Neural progenitor cell (in vitro differentiated cells): ENCODE measurements at regions not wholly inside any gene's neighbourhood (a gene's known extent, or its start where the extent isn't known, plus 50 kb on each side); places are given as distances from the start of the nearest gene placed in this dataset.

Source experiments
- DNase-seq: peaks from one replicate; pipeline ENCODE4 v3.0.0-alpha.2; 2016; ENCODE audit warnings: low spot score
- H2AFZ ChIP-seq: fragments of 200-600 bp; sonication (generic); replicated peaks from 2 replicates; pipeline ENCODE4 v1.6.1; 2016; ENCODE audit warnings: antibody characterized with exemption
- H3F3A ChIP-seq: fragments of 200-600 bp; sonication (generic); 2 replicates; pipeline ENCODE4 v1.6.1; 2016; ENCODE audit warnings: antibody characterized with exemption, low read depth
- H3K27ac ChIP-seq: fragments of 200-600 bp; sonication (generic); 2 replicates; pipeline ENCODE4 v1.5.1; 2016; ENCODE audit warnings: mild to moderate bottlenecking
- H3K27me3 ChIP-seq: fragments of 200-600 bp; sonication (generic); 2 replicates; pipeline ENCODE4 v1.6.1; 2016; ENCODE audit warnings: mild to moderate bottlenecking, moderate library complexity
- H3K36me3 ChIP-seq: fragments of 200-600 bp; sonication (generic); 2 replicates; pipeline ENCODE4 v1.5.1; 2016
- H3K4me1 ChIP-seq: fragments of 200-600 bp; sonication (generic); 2 replicates; pipeline ENCODE4 v1.6.1; 2016; ENCODE audit warnings: mixed run types
- H3K4me2 ChIP-seq: fragments of 200-600 bp; sonication (generic); 2 replicates; pipeline ENCODE4 v1.6.1; 2016
- H3K4me3 ChIP-seq: fragments of 200-600 bp; sonication (generic); 2 replicates; pipeline ENCODE4 v1.5.1; 2016
- H3K79me2 ChIP-seq: fragments of 200-600 bp; sonication (generic); 2 replicates; pipeline ENCODE4 v1.6.1; 2016; ENCODE audit warnings: low read depth
- H3K9ac ChIP-seq: fragments of 200-600 bp; sonication (generic); 2 replicates; pipeline ENCODE4 v1.6.1; 2016
- H3K9me3 ChIP-seq: fragments of 200-600 bp; sonication (generic); 2 replicates; pipeline ENCODE4 v1.5.1; 2016; ENCODE audit warnings: low read depth
- H4K20me1 ChIP-seq: fragments of 200-600 bp; sonication (generic); 2 replicates; pipeline ENCODE4 v1.6.1; 2016; ENCODE audit warnings: low read depth
- H3K27ac Mint-ChIP-seq: 3 replicates; pipeline ENCODE4 v1.8.0; 2021; ENCODE audit warnings: mixed read lengths
- H3K27me3 Mint-ChIP-seq: 2 replicates; pipeline ENCODE4 v1.8.0; 2022; ENCODE audit warnings: low read depth, mild to moderate bottlenecking, inconsistent platforms, moderate library complexity, mixed read lengths; ENCODE audit not compliant: insufficient read depth
- H3K36me3 Mint-ChIP-seq: 3 replicates; pipeline ENCODE4 v1.8.0; 2021; ENCODE audit warnings: mixed read lengths
- H3K4me1 Mint-ChIP-seq: 3 replicates; pipeline ENCODE4 v1.8.0; 2021; ENCODE audit warnings: mixed read lengths
- H3K4me3 Mint-ChIP-seq: 3 replicates; pipeline ENCODE4 v1.8.0; 2021; ENCODE audit warnings: mild to moderate bottlenecking, moderate library complexity, mixed read lengths
- H3K9me3 Mint-ChIP-seq: 3 replicates; pipeline ENCODE4 v1.8.0; 2020; ENCODE audit warnings: mixed read lengths
- CTCF ChIP-seq: fragments of 200-600 bp; sonication (generic); IDR thresholded peaks from 2 replicates; pipeline ENCODE4 v1.5.1; 2017; ENCODE audit warnings: antibody characterized with exemption, mild to moderate bottlenecking
- EZH2 ChIP-seq: fragments of 200-600 bp; sonication (generic); IDR thresholded peaks from 2 replicates; pipeline ENCODE4 v1.6.1; 2017; ENCODE audit warnings: antibody characterized with exemption, mild to moderate bottlenecking, moderate library complexity
- EZH2phosphoT487 ChIP-seq: fragments of 200-600 bp; sonication (generic); IDR thresholded peaks from 2 replicates; pipeline ENCODE4 v1.6.1; 2017; ENCODE audit warnings: antibody characterized with exemption

GRCh38 chr1:200346700-200347099 is 63.1 kb downstream of the ZNF281 start:
- Histone ChIP-seq H3K36me3 (no peaks in the 10 kb centered on the region), H3K4me3 (no peak overlapping the region), H3K9me3 (no peaks in the 10 kb centered on the region), H3K4me1 (no peaks in the 10 kb centered on the region), H3K9ac (no peak overlapping the region), H3K4me2 (no peak overlapping the region), H3K27ac (no peak overlapping the region), H3F3A (no peaks in the 10 kb centered on the region), H3K27me3 (no peaks in the 10 kb centered on the region), H2AFZ (no peak overlapping the region), H4K20me1 (no peaks in the 10 kb centered on the region), H3K79me2 (no peaks in the 10 kb centered on the region)
- no peak for DNase-seq
- H3K27me3 Mint-ChIP-seq: no peaks in the 10 kb centered on the region
- H3K4me1 Mint-ChIP-seq: no peaks in the 10 kb centered on the region
- no peak for TF ChIP-seq CTCF
- H3K36me3 Mint-ChIP-seq: no peaks in the 10 kb centered on the region
- H3K27ac Mint-ChIP-seq: no peak overlapping the region
- no peak overlapping the region for H3K4me3 Mint-ChIP-seq
- H3K9me3 Mint-ChIP-seq: no peaks in the 10 kb centered on the region

DNA sequence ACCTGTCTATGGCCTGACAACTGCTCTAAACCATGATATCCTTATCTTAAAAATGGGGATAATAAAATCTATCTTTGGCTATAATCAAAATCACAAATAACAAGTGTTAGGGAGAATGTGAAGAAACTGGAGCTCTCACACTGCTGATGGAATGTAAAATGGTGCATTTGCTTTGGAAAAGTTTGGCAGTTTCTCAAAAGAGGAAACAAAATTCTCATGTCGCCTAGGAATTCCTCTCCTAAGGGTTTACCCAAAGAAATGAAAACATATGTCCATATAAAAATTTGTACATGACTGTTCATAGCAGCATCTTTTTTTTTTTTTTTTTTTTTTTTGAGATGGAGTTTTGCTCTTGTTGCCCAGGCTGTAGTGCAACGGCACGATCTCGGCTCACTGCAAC is 64.3 kb downstream of the ZNF281 start:
- no peaks in the 10 kb centered on the region for H3F3A ChIP-seq
- no peak for DNase-seq
- H3K4me2 ChIP-seq: no peak overlapping the region
- Mint-ChIP-seq H3K36me3 (no peaks in the 10 kb centered on the region), H3K4me3 (no peak overlapping the region), H3K27me3 (no peaks in the 10 kb centered on the region), H3K27ac (no peak overlapping the region), H3K9me3 (no peaks in the 10 kb centered on the region), H3K4me1 (peaks cover 5% of the 10 kb centered on the region)
- no peaks in the 10 kb centered on the region for H3K79me2 ChIP-seq
- H4K20me1 ChIP-seq: no peaks in the 10 kb centered on the region
- no peak overlapping the region for H2AFZ ChIP-seq
- TF ChIP-seq CTCF (no peak), EZH2phosphoT487 (no peak), EZH2 (no peak)
- no peaks in the 10 kb centered on the region for H3K36me3 ChIP-seq
- no peak overlapping the region for H3K4me3 ChIP-seq
- no peak overlapping the region for H3K27ac ChIP-seq
- no peaks in the 10 kb centered on the region for H3K27me3 ChIP-seq
- H3K9me3 ChIP-seq: no peaks in the 10 kb centered on the region
- H3K9ac ChIP-seq: no peak overlapping the region
- H3K4me1 ChIP-seq: no peaks in the 10 kb centered on the region

DNA sequence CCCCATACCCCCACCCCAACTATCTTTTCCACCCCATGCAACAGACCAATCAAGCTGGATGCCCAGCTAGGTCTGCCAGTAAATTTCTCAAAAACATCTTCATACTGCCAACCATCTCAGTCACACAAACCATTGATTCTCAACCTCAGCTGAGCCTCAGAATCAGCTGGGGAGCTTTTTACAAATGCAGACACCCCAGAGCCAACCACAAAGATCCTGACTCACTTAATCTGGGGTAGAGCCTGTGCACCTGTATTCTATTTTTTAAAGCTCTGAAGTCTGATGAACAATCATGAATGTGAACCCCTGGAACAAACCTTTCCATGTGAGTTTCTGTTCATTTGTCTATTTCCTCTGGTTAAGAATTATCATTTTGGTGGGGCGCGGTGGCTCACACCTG is 66.0 kb downstream of the ZNF281 start:
- no peaks in the 10 kb centered on the region for H3K36me3 ChIP-seq
- H3K27ac Mint-ChIP-seq: no peak overlapping the region
- no peak for DNase-seq
- no peaks in the 10 kb centered on the region for H3K27me3 Mint-ChIP-seq
- no peaks in the 10 kb centered on the region for H4K20me1 ChIP-seq
- H3K27ac ChIP-seq: no peak overlapping the region
- H3K27me3 ChIP-seq: no peaks in the 10 kb centered on the region
- H2AFZ ChIP-seq: no peak overlapping the region
- H3K9me3 ChIP-seq: no peaks in the 10 kb centered on the region
- H3K36me3 Mint-ChIP-seq: no peaks in the 10 kb centered on the region
- H3K4me1 Mint-ChIP-seq: peaks cover 5% of the 10 kb centered on the region
- H3K4me3 ChIP-seq: no peak overlapping the region
- H3K4me1 ChIP-seq: no peaks in the 10 kb centered on the region
- TF ChIP-seq EZH2 (no peak), EZH2phosphoT487 (no peak), CTCF (no peak)
- H3K4me3 Mint-ChIP-seq: no peak overlapping the region
- H3K9ac ChIP-seq: no peak overlapping the region
- H3K9me3 Mint-ChIP-seq: no peaks in the 10 kb centered on the region
- H3K79me2 ChIP-seq: no peaks in the 10 kb centered on the region
- no peak overlapping the region for H3K4me2 ChIP-seq
- no peaks in the 10 kb centered on the region for H3F3A ChIP-seq
